Mesenchymal stem cell (in vitro differentiated cells and primary cell): ENCODE measurements at regions not wholly inside any gene's neighbourhood (a gene's known extent, or its start where the extent isn't known, plus 50 kb on each side); places are given as distances from the start of the nearest gene placed in this dataset.

Experiments
- DNase-seq: peaks from one replicate; pipeline ENCODE4 v3.0.0-alpha.2; 2013
- H2AFZ ChIP-seq: one replicate; pipeline ENCODE4 v1.6.1; 2013; ENCODE audit warnings: low read depth, mild to moderate bottlenecking, control low read depth, inconsistent platforms, low read length, moderate library complexity
- H2AK5ac ChIP-seq: 2 replicates; pipeline ENCODE4 v1.6.1; 2013; ENCODE audit warnings: low read length, moderate library complexity, mild to moderate bottlenecking, inconsistent platforms; ENCODE audit not compliant: severe bottlenecking
- H2BK120ac ChIP-seq: one replicate; pipeline ENCODE4 v1.6.1; 2013; ENCODE audit warnings: low read depth, mild to moderate bottlenecking, inconsistent platforms, low read length, moderate library complexity
- H2BK12ac ChIP-seq, 2 experiments: one replicate each; pipeline ENCODE4 v1.6.1; 2013; ENCODE audit warnings: inconsistent platforms in 2 of 2, low read length in 2 of 2, mild to moderate bottlenecking in 2 of 2, moderate library complexity in 2 of 2, control low read depth in 1 of 2
- H2BK15ac ChIP-seq: one replicate; pipeline ENCODE4 v1.6.1; 2013; ENCODE audit warnings: mild to moderate bottlenecking, low read depth, inconsistent platforms; ENCODE audit not compliant: poor library complexity, severe bottlenecking
- H2BK5ac ChIP-seq: 2 replicates; pipeline ENCODE4 v1.6.1; 2013; ENCODE audit warnings: low read depth, mild to moderate bottlenecking, low read length, control low read depth, inconsistent platforms; ENCODE audit not compliant: poor library complexity, severe bottlenecking
- H3K14ac ChIP-seq, 2 experiments: one replicate each; pipeline ENCODE4 v1.6.1; 2013; ENCODE audit warnings: inconsistent platforms in 2 of 2, low read length in 2 of 2, control low read depth in 1 of 2, mild to moderate bottlenecking in 1 of 2, moderate library complexity in 1 of 2
- H3K18ac ChIP-seq, 2 experiments: one replicate each; pipeline ENCODE4 v1.6.1; 2013; ENCODE audit warnings: inconsistent platforms in 2 of 2, low read length in 2 of 2, control low read depth in 1 of 2, low read depth in 1 of 2, mild to moderate bottlenecking in 1 of 2
- H3K23ac ChIP-seq, 2 experiments: one replicate each; pipeline ENCODE4 v1.6.1; 2013; ENCODE audit warnings: inconsistent platforms in 2 of 2, low read length in 2 of 2, mild to moderate bottlenecking in 2 of 2, moderate library complexity in 2 of 2, control low read depth in 1 of 2
- H3K27ac ChIP-seq: 2 replicates; pipeline ENCODE4 v1.5.1; 2013; ENCODE audit warnings: mild to moderate bottlenecking, moderate library complexity, low read length, control low read depth, inconsistent platforms; ENCODE audit not compliant: poor library complexity, severe bottlenecking
- H3K27me3 ChIP-seq, 2 experiments: 2 replicates each; pipeline versions ENCODE4 v1.6.1 to v1.7.0; 2013; ENCODE audit warnings: low read length in 2 of 2, mild to moderate bottlenecking in 2 of 2, moderate library complexity in 2 of 2, control low read depth in 1 of 2, inconsistent platforms in 1 of 2; ENCODE audit not compliant: control insufficient read depth in 1 of 2, insufficient read depth in 1 of 2
- H3K36me3 ChIP-seq, 2 experiments: 2 replicates each; pipeline versions ENCODE4 v1.6.1 to v1.7.0; 2013; ENCODE audit warnings: low read length in 2 of 2, control low read depth in 1 of 2, inconsistent platforms in 1 of 2, low read depth in 1 of 2, mild to moderate bottlenecking in 1 of 2; ENCODE audit not compliant: insufficient read depth in 2 of 2, control insufficient read depth in 1 of 2
- H3K4ac ChIP-seq, 2 experiments: one replicate each; pipeline ENCODE4 v1.6.1; 2013; ENCODE audit warnings: inconsistent platforms in 2 of 2, low read length in 2 of 2, mild to moderate bottlenecking in 2 of 2, moderate library complexity in 2 of 2, control low read depth in 1 of 2, low read depth in 1 of 2
- H3K4me1 ChIP-seq: 2 replicates; pipeline ENCODE4 v1.6.1; 2013; ENCODE audit warnings: low read depth, low read length, control low read depth; ENCODE audit not compliant: control insufficient read depth, insufficient read depth
- H3K4me2 ChIP-seq: 2 replicates; pipeline ENCODE4 v1.6.1; 2013; ENCODE audit warnings: low read length, mild to moderate bottlenecking, inconsistent platforms; ENCODE audit not compliant: poor library complexity, severe bottlenecking
- H3K4me3 ChIP-seq, 2 experiments: 2 replicates each; pipeline versions ENCODE4 v1.5.1 to v1.7.0; 2013; ENCODE audit warnings: low read length in 2 of 2, mild to moderate bottlenecking in 2 of 2, control low read depth in 1 of 2, low read depth in 1 of 2; ENCODE audit not compliant: insufficient read depth in 1 of 2
- H3K79me1 ChIP-seq: replicated peaks from 2 replicates; pipeline ENCODE4 v1.6.1; 2013; ENCODE audit warnings: mild to moderate bottlenecking, control low read depth, low read length, inconsistent platforms; ENCODE audit not compliant: poor library complexity, severe bottlenecking
- H3K9ac ChIP-seq: 2 replicates; pipeline ENCODE4 v1.7.0; 2013; ENCODE audit warnings: mild to moderate bottlenecking, low read length, moderate library complexity
- H3K9me3 ChIP-seq: 2 replicates; pipeline ENCODE4 v1.7.0; 2013; ENCODE audit warnings: mild to moderate bottlenecking, low read length; ENCODE audit not compliant: control insufficient read depth
- H4K8ac ChIP-seq: one replicate; pipeline ENCODE4 v1.6.1; 2013; ENCODE audit warnings: inconsistent platforms, mild to moderate bottlenecking, low read length, moderate library complexity
- H4K91ac ChIP-seq: one replicate; pipeline ENCODE4 v1.6.1; 2013; ENCODE audit warnings: mild to moderate bottlenecking, low read length, inconsistent platforms
- WGBS: methylation state at CpG from one replicate; pipeline ENCODE4 v1.1.7; 2013; ENCODE audit warnings: mixed read lengths; 5-methylcytosine and 5-hydroxymethylcytosine counted together

DNA sequence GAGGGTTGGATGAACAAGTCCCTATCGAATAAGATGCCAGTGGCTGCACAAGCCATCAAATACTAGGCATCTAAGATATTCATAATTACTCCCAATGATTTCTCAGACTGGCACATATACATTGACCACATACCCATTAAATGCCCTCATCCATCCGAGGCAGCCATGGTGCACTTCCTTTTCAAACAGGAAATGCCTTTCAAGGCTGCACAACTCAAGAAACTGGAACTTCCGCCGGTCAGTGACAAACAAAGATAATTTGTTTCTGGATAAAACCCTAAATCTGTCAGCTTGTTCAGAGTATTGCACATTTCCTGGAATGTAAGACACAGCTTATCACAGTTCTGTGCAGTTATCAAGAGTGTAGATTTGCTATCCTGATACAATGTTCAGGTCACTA, 203.7 kb downstream of the RMST start:
- Histone ChIP-seq H3K14ac (no peak overlapping the region), H2BK120ac (no peak overlapping the region), H2AK5ac (no peak overlapping the region), H3K9ac (no peak overlapping the region), H2BK15ac (no peak overlapping the region), H4K91ac (no peak overlapping the region), H3K4me1 (no peaks in the 10 kb centered on the region), H2AFZ (no peak overlapping the region), H3K9me3 (no peaks in the 10 kb centered on the region), H2BK12ac (no peak overlapping the region), H3K23ac (no peak overlapping the region), H4K8ac (no peak overlapping the region), H3K4ac (no peak overlapping the region), H3K27ac (no peak overlapping the region), H3K36me3 (no peaks in the 10 kb centered on the region), H3K27me3 (no peaks in the 10 kb centered on the region), H3K18ac (no peak overlapping the region), H3K79me1 (no peaks in the 10 kb centered on the region), H2BK5ac (no peak overlapping the region), H3K4me2 (no peak overlapping the region), H3K4me3 (no peak overlapping the region)
- WGBS, result 24% methylated on average over 4 of the region's 4 CpGs
- no peak for DNase-seq

DNA sequence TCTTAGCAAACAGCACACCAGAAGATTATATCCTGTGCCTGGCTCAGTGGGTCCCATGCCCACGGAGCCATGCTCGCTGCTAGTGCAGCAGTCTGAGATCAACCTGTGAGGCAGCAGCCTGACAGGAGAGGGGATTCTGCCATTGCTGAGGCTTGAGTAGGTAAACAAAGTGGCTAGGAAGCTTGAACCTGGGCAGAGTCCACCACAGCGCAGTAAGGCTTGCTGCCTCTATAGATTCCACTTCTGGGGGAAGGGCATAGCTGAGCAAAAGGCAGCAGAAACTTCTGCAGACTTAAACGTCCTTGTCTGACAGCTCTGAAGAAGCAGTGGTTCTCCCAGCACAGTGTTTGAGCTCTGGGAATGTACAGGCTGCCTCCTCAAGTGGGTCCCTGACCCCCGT, 210.3 kb downstream of the RMST start:
- no peak overlapping the region for H2BK15ac ChIP-seq
- no peak overlapping the region for H2BK5ac ChIP-seq
- 53% methylated on average over 5 of the region's 5 CpGs for WGBS
- H3K4me1 ChIP-seq, result no peaks in the 10 kb centered on the region
- H3K4me2 ChIP-seq, result no peak overlapping the region
- no peak overlapping the region for H2AFZ ChIP-seq
- no peak overlapping the region for H3K4me3 ChIP-seq
- no peak overlapping the region for H3K9ac ChIP-seq
- H3K23ac ChIP-seq, result no peak overlapping the region
- no peak for DNase-seq
- H2BK120ac ChIP-seq, result no peak overlapping the region
- H3K36me3 ChIP-seq, result no peaks in the 10 kb centered on the region
- H3K14ac ChIP-seq, result no peak overlapping the region
- H2BK12ac ChIP-seq, result no peak overlapping the region
- no peak overlapping the region for H3K18ac ChIP-seq
- H3K27me3 ChIP-seq, result no peaks in the 10 kb centered on the region
- no peak overlapping the region for H4K8ac ChIP-seq
- no peak overlapping the region for H3K27ac ChIP-seq
- H3K79me1 ChIP-seq, result no peaks in the 10 kb centered on the region
- no peak overlapping the region for H2AK5ac ChIP-seq
- no peaks in the 10 kb centered on the region for H3K9me3 ChIP-seq
- H3K4ac ChIP-seq, result no peak overlapping the region
- no peak overlapping the region for H4K91ac ChIP-seq

GRCh38 chr12:97680751-97681150, 218.1 kb downstream of the RMST start:
- H3K4me3 ChIP-seq, result no peak overlapping the region
- H4K8ac ChIP-seq, result no peak overlapping the region
- no peak overlapping the region for H2AFZ ChIP-seq
- no peak overlapping the region for H2BK15ac ChIP-seq
- H2BK12ac ChIP-seq, result no peak overlapping the region
- no peaks in the 10 kb centered on the region for H3K4me1 ChIP-seq
- no peak overlapping the region for H2AK5ac ChIP-seq
- H3K9me3 ChIP-seq, result no peaks in the 10 kb centered on the region
- no peak overlapping the region for H3K14ac ChIP-seq
- H2BK120ac ChIP-seq, result no peak overlapping the region
- no peaks in the 10 kb centered on the region for H3K27me3 ChIP-seq
- H3K79me1 ChIP-seq, result no peaks in the 10 kb centered on the region
- H3K18ac ChIP-seq, result no peak overlapping the region
- no peak overlapping the region for H3K4ac ChIP-seq
- no peak overlapping the region for H3K9ac ChIP-seq
- DNase-seq, result no peak
- no peak overlapping the region for H3K27ac ChIP-seq
- no peak overlapping the region for H2BK5ac ChIP-seq
- H4K91ac ChIP-seq, result no peak overlapping the region
- no peaks in the 10 kb centered on the region for H3K36me3 ChIP-seq
- no peak overlapping the region for H3K4me2 ChIP-seq
- H3K23ac ChIP-seq, result no peak overlapping the region
- WGBS, result 0% methylated on average over 1 of the region's 2 CpGs

DNA sequence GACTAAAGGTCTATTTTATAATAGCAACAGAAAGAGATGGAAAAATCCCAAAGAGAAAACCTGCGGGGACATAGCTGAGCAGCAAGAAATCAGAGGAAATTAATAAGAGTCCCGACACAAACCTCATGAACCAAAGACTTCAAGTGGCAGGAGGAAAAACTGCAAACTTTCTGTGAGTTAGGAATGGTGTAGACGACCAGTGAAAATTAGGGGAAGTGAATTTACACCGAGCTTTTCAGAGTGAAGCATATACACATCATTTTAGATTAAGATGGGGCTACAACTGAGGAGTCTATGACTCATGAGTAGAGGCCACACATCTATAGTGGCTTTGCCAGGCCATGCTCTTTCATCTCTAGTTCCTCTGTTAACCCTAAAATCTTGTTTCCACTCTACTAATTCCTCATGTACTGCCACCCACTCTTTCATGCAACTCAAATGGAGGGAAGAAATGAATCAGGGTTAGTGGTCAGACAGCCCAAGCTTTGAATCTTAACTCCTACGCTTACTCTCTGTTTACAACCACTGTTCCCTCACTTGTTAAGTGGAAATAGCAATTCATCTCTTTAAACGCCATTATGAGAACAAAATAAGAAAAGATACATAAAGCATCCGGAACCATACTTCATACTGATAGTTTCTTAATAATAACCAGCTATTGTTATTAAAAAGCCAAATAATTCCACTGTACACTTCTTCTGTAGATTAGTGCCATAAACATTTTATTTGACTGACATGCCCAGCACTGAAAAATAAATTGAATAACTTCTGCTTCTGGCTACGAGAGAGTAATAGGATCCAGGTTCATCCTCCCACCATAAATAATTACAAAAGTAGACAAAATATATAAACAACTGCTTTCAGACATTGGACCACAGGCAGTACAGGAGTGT, 219.3 kb downstream of the RMST start:
- Histone ChIP-seq H3K9me3 (no peaks in the 10 kb centered on the region), H3K18ac (no peak overlapping the region)

More for the DNA sequence above, 219.3 kb downstream of the RMST start:
- Histone ChIP-seq H3K23ac (no peak overlapping the region), H3K4ac (no peak overlapping the region), H3K4me2 (no peak overlapping the region), H3K4me3 (no peak overlapping the region), H2BK12ac (no peak overlapping the region), H3K14ac (no peak overlapping the region), H3K27me3 (no peaks in the 10 kb centered on the region), H2AFZ (no peak overlapping the region), H2BK5ac (no peak overlapping the region), H3K36me3 (no peaks in the 10 kb centered on the region), H3K79me1 (no peaks in the 10 kb centered on the region), H3K9ac (no peak overlapping the region), H4K91ac (no peak overlapping the region), H3K4me1 (no peaks in the 10 kb centered on the region), H2BK15ac (no peak overlapping the region), H2BK120ac (no peak overlapping the region), H3K27ac (no peak overlapping the region), H4K8ac (no peak overlapping the region), H2AK5ac (no peak overlapping the region)
- WGBS, result 73% methylated on average over 8 of the region's 8 CpGs
- no peak for DNase-seq
